Activated CD4-positive, alpha-beta T cell treated with anti-CD3 and anti-CD28 coated beads, Interleukin-2, amount 10 ng/mL, durations not matched to agents 7 days and 5 days (primary cell): ENCODE measurements at regions not wholly inside any gene's neighbourhood (a gene's known extent, or its start where the extent isn't known, plus 50 kb on each side); places are given as distances from the start of the nearest gene placed in this dataset.
"Not testable (repeated sequence)": the region's sequence is repeated elsewhere in the genome, so short reads cannot be mapped to it uniquely, and the experiment has no call there.

Experiments used
- CTCF ChIA-PET: fragments of 350-600 bp; sonication (Branson Sonifier 250); formaldehyde crosslinking; loops from one replicate; lab custom pipeline; 2021; ENCODE audit warnings: antibody characterized with exemption; lab: Charles Lee
- POLR2A ChIA-PET: fragments of 350-600 bp; sonication (Branson Sonifier 250); formaldehyde crosslinking; loops from one replicate; lab custom pipeline; 2021; ENCODE audit warnings: antibody characterized with exemption; lab: Charles Lee
- DNase-seq: peaks from one replicate; pipeline ENCODE4 v3.0.0-alpha.2; 2020
- H3K27ac Mint-ChIP-seq: one replicate; pipeline ENCODE4 v1.8.0; 2021; ENCODE audit warnings: mild to moderate bottlenecking, moderate library complexity, mixed read lengths
- H3K27me3 Mint-ChIP-seq: one replicate; pipeline ENCODE4 v1.8.0; 2021; ENCODE audit warnings: mixed read lengths
- H3K36me3 Mint-ChIP-seq: one replicate; pipeline ENCODE4 v1.8.0; 2021; ENCODE audit warnings: low read depth, mixed read lengths
- H3K4me1 Mint-ChIP-seq: one replicate; pipeline ENCODE4 v1.8.0; 2021; ENCODE audit warnings: mixed read lengths
- H3K4me3 Mint-ChIP-seq: one replicate; pipeline ENCODE4 v1.8.0; 2021; ENCODE audit warnings: mild to moderate bottlenecking, moderate library complexity, mixed read lengths
- H3K9me3 Mint-ChIP-seq: one replicate; pipeline ENCODE4 v1.8.0; 2021; ENCODE audit warnings: mixed read lengths

DNA sequence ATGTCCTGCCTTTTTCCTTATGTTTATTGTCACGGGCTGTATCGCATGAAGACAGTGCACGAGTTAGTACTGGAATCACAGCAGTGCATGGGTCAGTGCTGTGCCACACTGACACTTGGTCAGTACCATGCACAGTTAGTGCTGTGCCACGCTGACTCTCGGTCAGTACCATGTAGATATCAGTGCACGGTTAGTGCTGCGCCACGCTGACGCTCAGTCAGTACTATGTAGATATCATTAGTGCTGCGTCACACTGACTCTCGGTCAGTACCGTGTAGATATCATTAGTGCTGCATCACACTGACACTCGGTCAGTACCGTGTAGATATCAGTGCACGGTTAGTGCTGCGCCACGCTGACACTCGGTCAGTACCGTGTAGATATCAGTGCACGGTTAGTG lies 104.1 kb downstream of the NPIPB11 start:
- DNase-seq, CTCF ChIA-PET, POLR2A ChIA-PET, H3K4me1 Mint-ChIP-seq, H3K36me3 Mint-ChIP-seq, H3K9me3 Mint-ChIP-seq, H3K27me3 Mint-ChIP-seq, H3K4me3 Mint-ChIP-seq: not testable (repeated sequence)
- peak overlapping the region; percentile 36 for H3K27ac Mint-ChIP-seq

DNA sequence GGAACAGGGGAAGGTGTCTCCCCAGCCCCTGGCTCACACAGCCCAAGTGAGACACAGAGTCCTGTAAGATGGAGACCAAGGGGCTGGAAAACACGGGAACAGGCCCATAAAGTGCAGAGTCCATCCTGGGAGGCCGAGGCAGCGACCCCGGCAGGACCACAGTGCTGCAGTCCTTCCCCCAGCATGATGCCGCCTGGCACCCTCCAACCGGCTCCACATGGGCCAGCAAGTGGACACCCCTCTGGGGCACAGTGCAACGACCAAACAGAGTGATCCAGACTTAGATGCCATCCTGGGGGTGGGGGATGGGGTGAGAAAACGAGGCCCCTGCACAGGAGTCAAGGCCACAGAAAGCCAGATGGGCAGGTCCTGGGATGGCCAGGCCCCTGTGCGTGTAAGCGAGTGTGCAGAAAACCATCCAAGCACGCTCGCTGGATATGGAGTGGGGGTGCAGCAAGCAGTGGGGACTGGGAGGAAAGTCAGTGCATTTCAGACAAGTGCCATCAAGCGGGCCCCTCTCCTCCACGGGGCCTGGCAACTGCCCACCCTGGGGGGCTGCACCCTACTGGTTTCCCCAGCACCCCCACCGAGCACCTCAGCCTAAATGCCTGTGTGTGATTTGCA lies 104.7 kb downstream of the NPIPB11 start:
- H3K27me3 Mint-ChIP-seq, H3K36me3 Mint-ChIP-seq, CTCF ChIA-PET, POLR2A ChIA-PET, DNase-seq, H3K4me1 Mint-ChIP-seq, H3K9me3 Mint-ChIP-seq, H3K27ac Mint-ChIP-seq, H3K4me3 Mint-ChIP-seq: not testable (repeated sequence)

DNA sequence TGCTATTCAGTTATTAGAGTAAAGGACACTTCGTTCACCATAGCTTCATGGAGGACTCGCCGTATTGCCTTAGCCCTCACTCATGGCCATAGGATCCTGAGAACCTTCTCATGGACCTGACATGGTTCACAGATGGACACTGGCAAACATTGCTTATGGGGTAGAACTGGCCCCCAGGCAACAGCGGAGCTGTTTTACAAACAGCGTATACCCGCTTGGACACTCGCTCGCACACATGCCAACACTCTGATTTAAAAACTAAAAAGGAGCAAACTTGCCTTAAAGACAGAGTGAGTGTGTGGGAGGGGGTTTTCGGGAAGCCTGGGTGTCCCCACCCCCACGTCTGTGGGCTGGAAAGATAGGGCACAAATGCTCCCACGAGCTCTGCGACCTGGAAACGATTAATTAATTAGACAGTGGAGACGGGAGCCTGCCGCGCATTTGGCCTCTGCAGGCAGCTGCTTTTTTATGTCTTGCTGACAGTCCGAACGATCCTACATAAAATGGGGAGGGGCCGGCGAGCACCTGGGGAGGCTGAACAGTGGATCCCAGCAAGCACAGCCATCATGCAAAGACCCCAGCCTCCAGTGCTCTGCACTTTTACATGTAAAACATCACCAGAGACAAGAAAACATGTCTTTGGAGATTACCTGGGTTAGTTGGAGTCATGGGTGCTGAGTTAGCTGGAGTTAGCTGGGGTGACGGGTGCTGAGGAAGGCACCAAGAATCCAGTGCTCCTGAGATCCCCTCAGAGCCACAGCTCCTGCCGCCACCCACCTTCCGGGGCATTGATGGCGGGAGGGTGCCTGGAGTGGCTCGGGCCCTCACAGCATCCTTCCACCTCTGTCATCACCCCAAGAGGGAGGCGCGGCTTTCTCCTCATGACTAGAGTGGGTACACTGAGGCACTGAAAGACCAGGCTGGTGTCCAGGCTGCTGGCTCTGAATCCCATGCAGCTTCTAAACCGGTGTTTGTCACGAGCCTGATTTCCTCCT lies 105.7 kb downstream of the NPIPB11 start:
- H3K4me1 Mint-ChIP-seq, DNase-seq, POLR2A ChIA-PET, H3K27me3 Mint-ChIP-seq, CTCF ChIA-PET, H3K4me3 Mint-ChIP-seq, H3K36me3 Mint-ChIP-seq, H3K9me3 Mint-ChIP-seq, H3K27ac Mint-ChIP-seq: not testable (repeated sequence)

DNA sequence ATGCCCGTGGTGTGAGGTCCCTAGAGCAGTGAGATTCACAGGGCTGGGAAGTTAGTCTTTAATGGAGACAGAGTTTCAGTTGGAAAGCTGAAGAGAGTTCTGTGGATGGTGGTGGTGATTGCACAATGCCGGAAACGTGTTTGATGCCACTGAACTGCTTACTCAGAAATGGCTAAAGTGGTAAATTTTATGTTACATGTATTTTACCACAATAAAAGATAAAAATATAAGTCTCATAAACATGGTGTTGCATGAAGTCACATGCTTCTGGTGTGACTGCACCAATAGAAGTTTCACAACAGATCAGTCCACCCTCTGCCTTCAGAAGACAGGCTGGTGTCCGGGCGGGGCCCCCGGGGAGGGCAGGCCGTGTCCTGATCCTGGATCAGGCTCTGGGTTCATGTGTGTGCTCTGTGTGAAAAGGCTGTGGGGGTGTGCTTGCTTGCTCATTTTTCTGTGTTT lies 106.5 kb downstream of the NPIPB11 start:
- H3K4me1 Mint-ChIP-seq, DNase-seq, CTCF ChIA-PET, H3K9me3 Mint-ChIP-seq, POLR2A ChIA-PET, H3K27ac Mint-ChIP-seq, H3K36me3 Mint-ChIP-seq, H3K27me3 Mint-ChIP-seq, H3K4me3 Mint-ChIP-seq: not testable (repeated sequence)

DNA sequence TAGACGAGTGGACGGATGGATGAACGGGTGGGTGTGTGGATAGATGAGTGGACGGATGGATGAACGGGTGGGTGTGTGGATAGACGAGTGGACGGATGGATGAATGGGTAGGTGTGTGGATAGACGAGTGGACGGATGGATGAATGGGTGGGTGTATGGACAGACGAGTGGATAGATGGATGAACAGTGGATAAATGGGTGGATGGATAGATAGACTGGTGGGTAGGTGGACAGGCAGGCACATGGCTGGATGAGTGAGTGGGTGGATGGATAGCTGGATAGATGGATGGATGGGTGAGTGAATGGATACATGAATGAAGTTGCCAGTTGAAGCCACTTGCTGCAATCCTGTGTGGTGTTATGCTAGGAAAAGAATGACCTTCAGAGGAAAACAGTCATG lies 107.5 kb downstream of the NPIPB11 start:
- H3K27ac Mint-ChIP-seq, POLR2A ChIA-PET, H3K4me3 Mint-ChIP-seq, H3K9me3 Mint-ChIP-seq, CTCF ChIA-PET, H3K36me3 Mint-ChIP-seq, H3K27me3 Mint-ChIP-seq, H3K4me1 Mint-ChIP-seq, DNase-seq: not testable (repeated sequence)

DNA sequence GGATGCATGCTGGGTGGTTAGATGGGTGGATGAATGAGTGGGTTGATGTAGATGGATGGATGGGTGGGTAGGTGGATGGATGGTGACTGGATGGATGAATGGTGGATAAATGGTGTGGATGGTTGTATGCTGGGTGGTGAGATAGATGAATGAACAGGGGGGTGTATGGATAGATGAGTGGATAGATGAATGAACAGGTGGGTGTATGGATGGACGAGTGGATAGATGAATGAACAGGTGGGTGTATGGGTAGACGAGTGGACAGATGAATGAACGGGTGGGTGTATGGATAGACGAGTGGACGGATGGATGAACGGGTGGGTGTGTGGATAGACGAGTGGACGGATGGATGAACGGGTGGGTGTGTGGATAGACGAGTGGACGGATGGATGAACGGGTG lies 108.2 kb downstream of the NPIPB11 start:
- H3K27me3 Mint-ChIP-seq, CTCF ChIA-PET, DNase-seq, POLR2A ChIA-PET, H3K4me1 Mint-ChIP-seq, H3K36me3 Mint-ChIP-seq, H3K4me3 Mint-ChIP-seq, H3K9me3 Mint-ChIP-seq, H3K27ac Mint-ChIP-seq: not testable (repeated sequence)

DNA sequence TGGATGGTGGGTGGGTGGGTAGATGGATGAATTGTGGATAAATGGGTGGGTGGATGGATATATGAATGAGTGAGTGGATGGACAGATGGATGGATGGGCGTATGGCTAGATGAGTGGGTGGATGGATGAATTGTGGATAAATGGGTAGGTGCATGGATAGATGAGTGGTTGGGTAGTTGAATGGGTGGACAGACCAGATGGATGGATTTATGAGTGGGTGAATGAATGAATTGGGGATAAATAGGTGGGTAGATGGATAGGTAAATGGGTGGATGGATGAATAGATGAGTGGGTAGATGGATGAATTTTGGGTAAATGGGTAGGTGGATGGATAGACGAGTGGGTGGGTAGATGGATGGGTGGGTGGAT lies 108.7 kb downstream of the NPIPB11 start:
- H3K27ac Mint-ChIP-seq, H3K4me1 Mint-ChIP-seq, H3K36me3 Mint-ChIP-seq, H3K4me3 Mint-ChIP-seq, DNase-seq, H3K9me3 Mint-ChIP-seq, H3K27me3 Mint-ChIP-seq, POLR2A ChIA-PET, CTCF ChIA-PET: not testable (repeated sequence)

DNA sequence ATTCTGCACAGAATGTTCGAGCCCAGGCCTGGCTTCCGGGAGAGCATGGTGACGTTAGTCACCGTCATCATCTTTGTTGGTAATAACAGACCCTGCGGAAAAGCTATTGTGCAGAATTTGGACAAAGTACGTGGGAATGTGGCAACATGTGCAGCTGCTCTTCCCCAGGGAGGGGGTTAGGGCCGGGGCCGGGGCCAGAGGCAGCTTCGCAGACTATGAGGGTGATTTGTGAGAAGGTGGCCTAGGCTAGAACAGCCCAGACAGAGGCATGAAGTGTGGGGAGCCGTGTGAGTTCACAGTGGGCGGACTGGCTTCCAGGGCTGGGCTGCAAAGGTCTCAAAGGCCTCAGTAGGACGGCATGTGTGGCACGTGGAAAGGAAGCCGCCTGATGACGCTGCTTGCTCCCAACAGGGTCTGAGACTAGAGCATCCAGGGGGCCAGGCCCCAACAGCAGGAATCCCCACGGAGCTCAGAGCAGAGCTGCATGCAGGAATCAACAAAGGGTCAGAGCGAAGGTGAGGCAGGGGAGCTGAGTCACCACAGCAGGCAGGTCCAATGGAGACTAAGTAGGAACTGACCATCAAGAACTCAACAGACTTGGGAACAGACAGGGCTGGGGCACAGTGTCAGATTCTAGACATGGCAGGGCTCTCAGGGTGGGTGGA lies 109.2 kb downstream of the NPIPB11 start:
- H3K9me3 Mint-ChIP-seq, H3K27me3 Mint-ChIP-seq, H3K36me3 Mint-ChIP-seq, DNase-seq, CTCF ChIA-PET, H3K27ac Mint-ChIP-seq, H3K4me1 Mint-ChIP-seq, H3K4me3 Mint-ChIP-seq, POLR2A ChIA-PET: not testable (repeated sequence)

DNA sequence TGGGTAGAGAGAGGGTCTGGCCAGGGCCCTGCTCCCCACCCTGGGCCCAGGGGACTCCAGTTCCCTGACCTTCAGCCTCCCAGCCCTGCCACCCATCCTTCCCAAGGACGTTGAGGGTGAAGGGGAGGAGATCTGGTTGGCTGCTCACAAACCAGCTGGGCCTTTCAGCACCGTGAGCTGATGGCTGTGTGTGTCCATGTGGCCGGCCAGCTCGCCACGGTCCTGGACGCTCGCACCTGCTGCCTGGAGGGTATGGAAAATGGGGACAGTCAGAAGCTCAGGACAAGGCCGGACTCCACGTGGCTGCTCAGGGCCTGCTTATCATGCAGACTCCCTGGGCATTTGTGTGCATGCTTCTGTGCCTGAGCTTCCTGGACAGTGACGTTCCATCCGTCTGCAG lies 110.3 kb downstream of the NPIPB11 start:
- H3K27me3 Mint-ChIP-seq, H3K4me3 Mint-ChIP-seq, H3K9me3 Mint-ChIP-seq, H3K36me3 Mint-ChIP-seq, CTCF ChIA-PET, DNase-seq, H3K4me1 Mint-ChIP-seq, POLR2A ChIA-PET, H3K27ac Mint-ChIP-seq: not testable (repeated sequence)

DNA sequence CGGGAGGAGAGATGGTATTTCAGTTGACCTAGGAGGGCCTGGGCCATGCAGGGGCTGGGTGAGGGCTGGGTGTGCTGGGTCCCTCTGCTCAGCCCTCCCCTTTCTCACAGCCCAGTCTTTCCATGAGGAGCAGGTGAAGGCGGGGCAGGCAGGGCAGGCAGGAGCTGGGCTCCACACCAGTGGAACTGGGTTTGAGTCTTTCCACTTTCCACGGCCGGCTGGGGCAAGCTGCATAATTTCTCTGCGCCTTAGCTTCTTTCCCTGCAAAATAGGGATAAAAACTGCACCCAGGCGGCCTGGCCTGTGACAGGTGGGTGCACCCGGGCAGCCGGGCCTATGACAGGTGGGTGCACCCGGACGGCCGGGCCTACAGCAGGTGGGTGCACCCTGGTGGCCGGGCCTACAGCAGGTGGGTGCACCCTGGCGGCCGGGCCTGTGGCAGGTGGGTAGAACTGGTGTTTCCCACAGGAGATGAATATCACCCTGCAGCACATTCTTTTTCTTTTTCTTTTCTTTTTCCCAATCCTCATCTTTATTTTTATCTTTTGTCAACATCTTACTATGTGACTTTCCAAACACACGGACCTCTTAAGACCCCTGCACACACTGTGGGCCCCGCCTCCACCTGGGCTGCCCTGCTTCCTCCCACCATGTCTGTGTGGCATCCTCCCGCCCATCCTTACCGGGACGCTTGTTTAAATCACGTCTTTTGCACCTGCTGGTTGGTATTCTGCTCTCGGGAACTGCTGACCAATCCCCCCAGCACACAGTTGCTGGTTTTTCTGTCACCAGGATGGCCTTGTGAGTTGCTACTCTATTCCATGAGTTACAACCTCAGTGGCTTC lies 111.3 kb downstream of the NPIPB11 start:
- H3K27ac Mint-ChIP-seq, H3K27me3 Mint-ChIP-seq, DNase-seq, H3K9me3 Mint-ChIP-seq, H3K4me1 Mint-ChIP-seq, H3K36me3 Mint-ChIP-seq, H3K4me3 Mint-ChIP-seq, CTCF ChIA-PET, POLR2A ChIA-PET: not testable (repeated sequence)

DNA sequence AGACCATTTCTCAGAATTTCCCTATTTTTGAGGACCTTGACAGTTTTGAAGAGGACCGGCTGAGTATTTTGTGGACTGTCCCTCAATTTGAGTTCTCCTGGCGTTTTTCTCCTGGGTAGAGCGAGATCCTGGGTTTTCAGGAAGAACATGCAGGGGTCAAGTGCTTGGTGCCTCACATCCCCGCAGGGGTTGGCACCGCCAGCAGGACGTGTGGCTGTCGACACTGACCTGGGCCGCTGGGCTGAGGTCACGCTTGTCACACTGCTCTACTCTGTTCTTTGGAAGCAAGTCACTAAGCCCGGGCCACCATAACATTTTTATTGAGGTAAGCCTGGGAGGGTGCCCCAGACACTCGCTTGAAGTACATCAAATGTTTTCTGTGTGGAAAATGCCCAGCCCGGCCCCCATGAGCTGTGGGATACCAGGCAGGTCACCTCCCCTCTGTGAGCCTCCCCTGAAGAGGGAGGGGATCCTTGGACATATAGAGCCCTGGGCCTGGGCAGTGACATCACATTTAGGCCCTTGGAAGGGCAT lies 112.0 kb downstream of the NPIPB11 start:
- H3K27ac Mint-ChIP-seq, CTCF ChIA-PET, H3K4me1 Mint-ChIP-seq, H3K4me3 Mint-ChIP-seq, H3K27me3 Mint-ChIP-seq, H3K9me3 Mint-ChIP-seq, H3K36me3 Mint-ChIP-seq, POLR2A ChIA-PET, DNase-seq: not testable (repeated sequence)

DNA sequence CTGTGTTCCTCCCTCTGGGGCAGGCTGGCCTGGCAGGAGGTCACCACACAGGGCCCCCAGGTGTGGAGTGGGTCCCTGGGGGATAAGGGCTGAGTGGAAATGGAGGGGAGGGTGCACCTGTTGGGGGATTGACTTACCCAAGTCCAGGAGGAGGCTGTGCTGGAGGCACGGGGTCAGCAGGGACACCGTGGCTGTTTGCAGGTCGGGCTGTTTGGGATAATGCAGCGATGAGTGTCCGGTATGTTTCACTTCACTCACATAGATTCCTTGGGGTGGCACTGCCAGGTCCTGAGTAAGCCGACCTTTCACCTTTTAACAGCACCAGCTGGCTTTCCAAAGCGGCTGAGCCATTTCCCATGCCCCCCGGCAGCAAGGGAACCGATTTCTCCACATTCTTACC lies 113.0 kb downstream of the NPIPB11 start:
- H3K27ac Mint-ChIP-seq, H3K4me3 Mint-ChIP-seq, H3K36me3 Mint-ChIP-seq, POLR2A ChIA-PET, DNase-seq, H3K27me3 Mint-ChIP-seq, H3K9me3 Mint-ChIP-seq, CTCF ChIA-PET, H3K4me1 Mint-ChIP-seq: not testable (repeated sequence)
